GM21717 (cell line): ENCODE measurements at regions not wholly inside any gene's neighbourhood (a gene's known extent, or its start where the extent isn't known, plus 50 kb on each side); places are given as distances from the start of the nearest gene placed in this dataset.

Experiments used
- ATAC-seq: cut with Tn5 transposase; IDR thresholded peaks from one replicate; pipeline ENCODE4 v1.9.1; 2021; ENCODE audit warnings: mild to moderate bottlenecking, moderate library complexity; ENCODE audit not compliant: unreplicated experiment

DNA sequence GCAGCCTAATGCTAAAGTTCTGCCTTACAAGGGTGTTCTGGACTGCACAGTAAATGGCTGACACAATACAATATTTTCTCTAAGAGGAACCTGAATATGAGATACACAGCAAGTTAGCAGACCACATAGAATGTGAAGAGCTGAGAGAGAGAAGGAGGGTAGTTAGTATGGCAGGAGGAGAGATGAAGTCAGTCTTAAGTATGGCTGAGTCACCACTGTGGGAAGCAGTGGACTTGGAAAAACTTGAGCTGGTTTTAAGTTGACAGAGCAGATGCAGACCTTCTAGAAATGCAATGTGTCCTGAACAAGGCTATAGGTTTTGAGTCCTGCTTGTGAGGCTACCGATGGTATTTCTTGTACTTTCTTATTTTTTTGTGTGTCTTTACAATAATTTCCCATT, 172.5 kb downstream of the SH2D1A start:
- no peak for ATAC-seq

DNA sequence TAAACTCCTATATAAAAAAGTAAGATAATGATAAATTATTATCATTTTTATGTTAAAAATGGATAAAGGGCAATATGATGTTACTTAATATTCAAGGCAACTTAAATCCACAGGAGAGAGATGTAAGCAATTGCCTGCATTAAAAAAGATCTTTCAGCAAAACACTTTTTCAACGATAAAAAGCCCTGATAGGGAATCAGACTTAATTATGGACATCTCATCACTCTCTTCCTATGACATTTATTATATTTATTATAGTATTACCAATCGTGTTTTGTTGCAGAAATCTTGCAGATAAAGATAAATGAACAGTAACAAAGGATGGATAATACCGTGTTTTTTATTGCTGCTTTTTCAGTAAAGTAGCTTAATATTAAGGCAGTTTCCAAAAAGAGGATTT, 178.5 kb downstream of the SH2D1A start:
- no peak for ATAC-seq

DNA sequence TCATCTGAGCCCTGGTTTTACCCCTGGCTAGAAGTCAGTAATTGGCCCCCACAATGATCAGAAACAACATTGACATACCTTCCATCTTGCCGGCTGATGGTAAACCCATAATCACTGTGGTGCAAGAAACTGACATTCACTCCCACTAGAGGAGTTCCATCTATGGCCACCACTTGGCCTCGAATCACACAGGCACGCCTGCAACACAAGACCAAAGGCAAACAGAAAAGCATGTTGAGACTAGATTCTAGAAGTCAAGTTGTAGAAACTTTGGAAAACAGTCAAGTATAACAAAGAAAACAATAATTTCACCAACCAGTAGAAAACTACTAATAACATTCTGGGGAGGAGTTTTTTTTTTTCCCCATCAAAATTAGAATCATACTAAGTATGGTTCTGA, 183.4 kb downstream of the SH2D1A start:
- ATAC-seq, result no peak

DNA sequence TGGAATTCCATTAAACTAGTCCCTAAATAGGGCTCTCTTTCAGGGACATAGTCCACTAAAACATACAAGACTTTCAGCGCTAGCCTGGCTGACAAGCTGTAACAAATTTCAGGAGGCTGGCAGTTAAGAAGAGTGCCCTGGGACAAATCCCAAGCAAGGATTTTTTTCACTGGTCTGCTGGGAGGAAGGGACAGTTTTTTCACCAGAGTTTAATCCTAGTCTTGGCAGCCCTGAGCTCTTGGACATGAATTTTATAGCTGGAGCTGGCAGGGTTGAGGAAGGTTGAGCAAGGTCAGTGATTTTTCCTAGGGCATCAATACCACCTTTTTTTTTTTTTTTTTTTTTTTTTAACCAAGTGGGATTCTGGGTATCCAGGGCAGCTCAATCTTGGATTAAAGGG, 184.4 kb downstream of the SH2D1A start:
- no peak for ATAC-seq

DNA sequence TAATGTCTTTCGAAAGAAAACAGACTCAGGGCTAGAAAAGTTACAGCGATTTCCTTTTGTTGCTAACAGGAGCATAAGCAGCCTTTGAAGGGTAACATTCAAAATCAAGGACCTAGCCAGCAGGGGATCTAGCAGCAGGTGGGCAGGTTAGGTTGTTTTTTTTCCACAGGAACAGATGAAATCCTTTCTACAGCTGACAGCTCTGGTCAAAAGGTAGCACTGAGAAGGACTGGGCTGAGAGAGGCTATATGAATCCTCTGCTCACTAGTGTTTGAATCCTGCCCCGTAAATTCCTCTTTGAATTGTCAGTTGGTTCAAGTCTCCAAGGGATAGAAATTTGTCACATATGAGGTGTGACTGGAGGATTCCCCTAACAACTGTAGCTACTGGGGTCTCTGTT, 188.2 kb downstream of the SH2D1A start:
- ATAC-seq, result no peak

DNA sequence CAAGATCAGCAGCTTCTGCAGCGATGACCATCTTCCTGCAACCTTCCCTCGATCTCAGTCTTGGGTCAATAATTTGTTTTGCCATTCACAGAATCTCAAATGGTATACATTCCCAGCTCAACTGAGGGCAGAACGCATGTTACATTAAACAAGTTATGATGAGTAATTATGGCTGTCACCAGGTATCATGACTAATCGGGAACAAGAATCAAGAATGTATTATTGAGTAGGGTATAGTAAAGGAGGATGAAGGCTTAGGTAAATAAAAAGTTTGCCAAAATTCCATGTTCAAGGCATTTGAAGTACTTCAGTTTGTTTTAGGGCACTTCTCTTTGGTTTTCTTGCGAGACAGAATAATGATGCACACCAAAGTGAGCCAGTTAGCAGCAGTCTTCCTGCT, 194.1 kb downstream of the SH2D1A start:
- no peak for ATAC-seq

DNA sequence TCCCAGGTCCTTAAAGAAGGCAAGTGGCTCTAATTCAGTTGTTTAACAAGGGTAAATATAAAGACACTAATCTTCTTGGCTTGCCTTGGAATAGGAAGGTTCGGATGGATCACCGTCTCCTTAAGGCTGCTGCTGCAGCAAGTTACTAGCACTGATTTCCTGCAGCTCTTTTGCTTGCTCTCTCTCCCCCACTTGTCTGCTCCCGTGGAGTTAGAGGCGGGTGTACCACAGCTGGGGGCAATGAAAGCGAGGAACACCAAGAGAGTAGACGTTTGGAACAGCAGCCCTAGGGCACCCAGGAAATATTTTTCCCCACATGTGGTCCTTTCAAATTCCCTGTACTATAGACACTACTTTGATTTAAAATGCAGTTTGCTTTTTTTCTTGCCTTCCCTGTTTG, 202.2 kb downstream of the SH2D1A start:
- ATAC-seq, result no peak

DNA sequence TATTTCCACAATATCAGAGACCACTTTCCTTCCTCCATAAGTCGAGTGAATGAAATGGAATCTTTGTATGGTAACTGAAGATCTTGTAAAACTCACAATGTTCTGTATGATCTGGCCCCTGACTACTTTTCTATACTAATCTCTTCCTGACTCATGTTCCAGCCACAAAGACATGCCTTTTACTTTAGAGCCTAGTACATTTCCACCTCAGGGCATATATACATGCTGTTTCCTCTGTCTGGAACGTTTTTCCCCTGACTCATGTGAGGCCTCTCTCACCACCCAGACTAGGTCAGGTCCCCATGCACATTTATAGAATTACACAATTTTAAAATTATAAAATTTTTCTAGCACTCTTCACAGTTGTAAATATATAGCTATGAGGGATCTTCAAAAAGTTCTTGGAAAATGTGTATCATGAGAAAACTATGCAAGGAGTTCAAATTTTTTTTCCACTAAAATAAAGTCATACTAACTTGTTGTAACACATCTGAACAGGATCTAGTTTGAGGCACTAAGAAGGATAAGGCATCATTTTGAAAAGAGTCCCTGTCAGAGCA, 208.8 kb downstream of the SH2D1A start:
- ATAC-seq, result no peak

DNA sequence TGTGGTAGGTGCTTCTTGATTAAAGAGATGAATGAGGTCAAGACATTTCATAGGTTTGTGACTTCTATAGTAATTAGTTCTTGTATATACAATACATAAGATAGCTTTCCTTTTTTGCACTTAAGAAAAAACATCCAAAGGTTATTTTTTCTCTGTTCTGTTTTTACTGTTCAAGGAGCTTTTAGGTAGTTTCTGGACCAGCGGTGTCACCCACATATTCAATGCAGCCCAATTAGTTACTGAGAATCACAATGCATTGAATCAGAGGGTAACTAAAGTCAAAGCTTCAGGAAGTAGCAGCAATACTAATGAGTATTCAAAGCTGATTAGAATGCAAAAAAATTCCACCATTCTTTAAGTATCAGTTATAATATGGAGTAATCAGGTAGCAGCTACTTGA, 211.6 kb downstream of the SH2D1A start:
- no peak for ATAC-seq

DNA sequence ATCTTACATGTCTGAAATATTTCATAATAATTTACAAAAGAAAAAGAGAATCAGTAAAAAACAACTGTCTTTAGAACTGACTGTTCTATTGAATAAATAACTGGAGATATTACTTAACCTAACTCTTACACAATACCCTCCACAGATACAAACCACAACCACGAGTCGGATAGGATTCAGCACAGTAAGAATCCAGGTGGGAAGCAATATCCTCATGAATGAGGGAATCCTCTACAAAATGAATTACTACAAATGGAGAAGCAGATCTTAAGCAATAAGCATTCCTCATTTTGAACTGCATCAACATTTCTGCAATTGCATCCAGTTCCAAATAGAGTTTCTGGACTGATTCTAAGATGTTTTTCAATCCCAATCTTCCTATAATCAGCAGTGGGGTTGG, 227.1 kb downstream of the SH2D1A start:
- no peak for ATAC-seq

DNA sequence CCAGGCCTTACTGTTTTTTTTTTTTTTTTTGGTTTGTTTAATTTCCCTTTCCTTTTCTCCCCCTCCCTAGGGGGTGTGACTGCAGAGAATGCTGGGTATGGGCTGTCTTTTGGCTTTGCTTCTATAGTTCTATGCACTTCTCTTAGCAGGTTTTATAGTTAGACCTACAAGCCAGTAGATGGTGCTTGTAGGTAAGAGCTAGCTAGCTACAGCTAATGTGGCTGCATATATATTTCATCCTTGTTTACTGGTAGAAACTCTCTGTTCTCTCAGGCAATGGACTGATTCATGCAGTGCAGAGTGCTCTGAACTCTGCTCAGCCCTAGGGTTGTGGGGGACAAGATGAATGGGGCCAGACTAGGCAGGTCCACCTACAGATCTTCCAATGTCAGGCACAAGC, 246.4 kb downstream of the SH2D1A start:
- no peak for ATAC-seq

DNA sequence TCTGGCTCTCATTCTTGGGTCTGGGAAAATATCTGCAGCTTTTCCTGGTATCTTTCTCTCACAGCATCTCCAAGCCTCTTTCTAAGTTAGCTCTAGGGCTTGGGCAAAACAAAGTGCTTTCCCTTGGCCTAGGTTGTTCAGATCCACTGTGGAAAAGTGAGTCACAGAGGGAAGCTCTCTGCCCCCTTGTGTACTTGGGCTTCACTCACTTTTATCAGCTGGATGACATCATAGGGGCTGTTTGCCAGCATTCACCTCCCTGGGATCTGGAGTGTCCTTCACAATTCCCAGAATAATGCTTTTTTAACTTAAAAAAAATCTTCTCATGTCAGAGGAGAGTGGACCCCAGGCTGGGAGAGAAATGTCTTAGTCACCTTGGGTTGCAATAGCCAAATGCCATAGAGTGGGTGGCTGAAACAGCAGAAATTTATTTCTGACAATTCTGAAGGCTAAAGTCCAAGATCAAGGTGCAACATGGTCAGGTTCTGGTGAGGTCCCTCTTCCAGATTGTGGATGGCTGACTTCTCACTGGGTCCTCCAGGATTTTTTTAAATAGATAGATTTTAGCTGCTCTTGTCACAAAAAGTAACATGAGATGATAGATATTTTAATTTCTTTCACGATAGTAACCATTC, 247.8 kb downstream of the SH2D1A start:
- no peak for ATAC-seq

DNA sequence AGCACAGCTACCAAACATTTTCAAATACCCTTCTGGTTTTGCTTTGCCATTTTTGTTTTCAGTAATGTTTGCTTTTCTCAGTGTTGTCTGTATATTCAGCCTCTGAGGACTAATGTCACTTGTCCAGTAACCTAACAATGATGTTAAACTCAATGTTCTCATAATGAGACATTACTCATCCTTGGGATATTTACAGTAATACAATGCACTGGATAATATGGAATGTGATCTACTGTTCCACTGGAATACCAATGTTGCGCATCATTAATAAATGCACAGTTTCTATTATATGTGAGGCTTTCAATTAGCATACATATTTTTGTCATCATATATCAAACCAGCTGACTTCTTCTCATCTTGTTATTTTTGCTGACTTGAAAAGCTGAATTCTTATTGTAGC, 259.1 kb downstream of the SH2D1A start:
- ATAC-seq, result no peak

DNA sequence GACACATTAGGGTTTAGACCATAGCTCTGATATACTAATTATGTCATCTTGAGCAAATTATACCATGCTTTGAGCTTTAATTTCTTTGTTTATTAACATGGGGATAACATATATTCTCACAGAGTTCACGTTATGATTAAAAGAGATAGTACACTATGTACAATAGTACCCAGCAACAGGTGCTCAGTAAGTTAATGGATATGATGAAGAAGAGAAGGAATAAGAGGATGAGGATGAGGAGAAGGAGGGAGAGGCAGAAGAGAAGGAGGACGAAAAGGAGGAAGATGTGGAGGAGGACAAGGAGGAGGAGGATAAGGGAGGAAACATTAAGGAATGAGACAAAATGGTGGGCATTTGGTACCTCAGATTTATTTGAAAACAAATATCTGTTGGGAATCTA, 260.4 kb downstream of the SH2D1A start:
- no peak for ATAC-seq

DNA sequence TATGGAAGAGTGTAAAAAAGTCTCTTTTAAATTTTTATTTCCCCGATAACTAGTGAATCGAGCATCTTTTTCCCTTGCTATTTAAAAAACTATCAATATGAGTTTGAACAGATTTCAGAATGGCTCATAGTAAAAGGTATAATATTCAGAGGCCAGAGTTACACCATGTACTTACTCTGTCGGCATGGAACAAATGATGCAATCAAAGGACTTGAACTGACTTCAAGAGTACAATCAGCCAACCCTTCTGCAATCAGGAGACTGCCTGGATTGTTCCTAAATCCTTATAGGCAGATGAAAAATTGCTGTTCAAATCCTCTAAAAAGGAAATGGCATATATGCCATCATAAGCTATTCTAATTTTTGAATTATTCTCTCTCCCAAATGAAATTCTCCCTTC, 273.3 kb downstream of the SH2D1A start:
- ATAC-seq, result no peak

DNA sequence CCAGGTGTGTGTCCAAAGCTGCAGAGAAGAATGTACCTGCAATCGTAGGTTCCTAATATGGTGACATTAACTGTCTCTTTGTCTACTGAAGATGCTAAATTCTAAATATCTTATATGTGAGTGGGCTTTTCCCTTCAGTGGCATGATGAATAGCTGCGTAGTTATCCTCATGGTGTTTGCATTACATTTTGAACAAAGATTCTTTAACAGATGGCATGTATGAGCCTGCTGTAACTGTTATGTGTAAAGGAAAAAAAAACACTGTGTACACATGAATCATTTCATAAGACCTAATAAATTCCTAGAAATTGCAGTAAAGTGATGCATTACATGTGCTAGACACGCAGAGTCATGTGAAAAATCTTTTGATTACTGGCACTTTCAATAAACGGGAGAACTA, 288.0 kb downstream of the SH2D1A start:
- ATAC-seq, result no peak

DNA sequence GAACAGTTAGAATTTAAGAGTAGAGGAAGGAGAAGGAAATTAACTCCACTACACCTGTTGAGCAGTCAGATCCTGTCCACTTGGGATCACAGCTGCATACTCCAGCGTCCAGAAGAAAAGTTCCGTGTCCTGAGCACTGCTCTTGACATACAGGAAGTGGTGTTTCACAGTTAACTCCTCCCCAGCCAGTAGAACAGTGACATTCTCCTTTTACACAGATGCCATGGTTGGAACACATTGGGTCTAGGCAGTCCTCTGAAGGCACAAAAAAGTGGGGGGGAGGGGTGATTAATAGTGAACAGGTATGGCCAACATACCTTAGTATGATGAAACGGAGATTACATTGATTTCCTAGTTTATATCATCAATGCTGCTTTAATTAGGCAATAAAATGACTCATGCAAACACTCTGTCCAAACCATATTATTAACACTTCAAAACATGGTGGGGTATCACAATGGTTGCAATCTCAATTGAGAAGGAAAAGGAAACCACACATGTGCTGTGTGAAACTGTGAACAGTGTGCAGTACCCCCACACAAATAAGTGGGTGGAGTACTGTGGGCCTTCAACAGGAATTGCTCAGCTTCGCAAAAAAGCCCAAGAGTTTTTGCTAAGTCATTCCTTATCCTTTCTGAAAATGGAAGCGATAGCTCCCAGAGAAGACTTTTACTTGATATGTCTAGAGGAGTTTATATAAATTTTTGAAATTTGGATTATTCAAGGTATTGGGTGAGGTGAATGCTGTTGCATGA, 295.6 kb downstream of the SH2D1A start:
- no peak for ATAC-seq

DNA sequence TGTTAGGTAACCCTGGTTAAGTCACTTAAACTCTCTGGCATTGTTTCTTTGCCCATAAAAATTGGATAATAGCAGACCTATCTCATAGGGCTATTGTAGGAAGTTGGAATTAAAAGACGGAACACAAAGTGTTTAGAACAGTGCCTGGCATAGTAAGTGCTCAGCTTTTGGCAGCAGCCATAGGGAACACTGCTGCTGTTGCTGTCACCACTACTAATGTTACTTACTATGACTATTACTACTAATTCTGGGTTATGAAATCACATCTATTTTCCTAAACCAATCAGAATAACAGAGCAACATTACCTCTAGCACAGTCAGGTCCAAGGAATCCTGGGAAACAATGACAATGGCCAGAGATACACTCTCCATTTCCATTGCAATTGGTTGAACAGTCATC, 300.0 kb downstream of the SH2D1A start:
- no peak for ATAC-seq

DNA sequence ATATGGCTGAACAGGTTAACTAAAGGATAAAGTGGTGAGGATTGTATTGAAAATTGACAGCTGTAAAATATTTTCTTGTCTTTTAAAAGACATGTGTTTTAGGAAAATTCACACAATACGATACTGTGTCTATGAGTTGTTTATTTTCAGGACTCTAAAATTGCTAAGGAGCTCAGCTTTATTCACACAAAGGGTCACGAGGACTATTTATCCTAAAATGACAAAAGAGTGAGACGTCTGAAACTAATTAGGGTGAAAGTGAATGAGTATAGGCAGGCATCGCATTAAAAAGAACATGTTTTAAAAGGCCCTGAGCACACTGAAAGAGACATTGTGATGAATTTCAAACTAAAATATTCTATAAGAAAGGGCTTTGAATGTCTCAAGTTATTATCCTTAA, 304.7 kb downstream of the SH2D1A start:
- no peak for ATAC-seq

DNA sequence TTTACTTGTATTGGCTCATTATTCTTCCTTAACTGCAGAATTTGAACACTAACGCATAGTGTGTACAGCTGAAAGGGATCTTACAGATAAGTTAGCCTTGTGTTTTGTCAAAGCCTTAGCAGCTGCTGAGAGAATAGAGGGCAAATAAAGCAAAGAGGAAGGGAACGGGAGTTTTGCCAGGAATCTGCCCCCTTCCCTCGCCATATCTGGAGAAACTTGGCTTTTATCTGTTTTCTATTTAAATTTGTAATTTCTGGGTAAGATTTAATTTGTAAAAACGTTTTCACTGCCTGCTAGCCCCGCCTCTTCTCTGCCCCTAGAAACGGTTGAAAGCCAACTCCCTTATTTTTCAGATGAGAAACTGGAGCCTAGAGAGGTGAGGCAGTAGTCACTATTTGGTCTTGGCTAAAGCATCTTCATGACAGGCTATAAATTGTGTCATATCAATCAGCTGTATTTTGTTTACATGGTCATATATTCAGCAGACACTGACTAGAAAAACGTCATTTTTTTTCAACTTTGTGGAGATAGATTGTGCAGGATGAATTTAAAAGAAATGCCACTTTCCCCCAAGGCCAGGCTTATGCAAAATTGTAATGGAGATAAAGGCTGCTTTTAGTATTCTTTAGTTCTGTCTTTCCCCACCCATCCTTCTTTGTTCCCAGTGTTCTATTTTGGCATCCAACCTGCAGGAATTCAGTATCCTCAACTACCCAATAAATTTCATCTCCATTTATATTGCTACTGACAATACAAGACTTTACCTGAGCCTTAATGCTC, 319.4 kb downstream of the SH2D1A start:
- no peak for ATAC-seq

DNA sequence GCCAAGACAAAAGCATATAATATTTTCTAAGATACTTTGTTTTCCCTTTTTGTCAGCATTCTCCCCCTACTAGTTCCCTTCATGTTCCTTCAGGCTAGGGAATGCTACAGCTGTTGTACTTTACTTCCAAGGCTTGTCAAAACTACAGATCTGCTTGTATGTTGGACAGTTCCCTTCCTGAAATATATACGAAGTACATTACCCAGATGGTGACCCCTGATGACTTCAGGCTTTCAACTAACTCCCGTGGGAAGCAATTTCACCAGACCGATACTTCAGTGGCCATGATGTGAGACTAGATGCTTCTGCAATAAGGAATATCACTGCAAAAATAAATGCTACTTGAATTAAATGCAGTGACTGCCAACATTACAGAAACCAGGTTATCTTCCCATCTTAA, 332.8 kb downstream of the SH2D1A start:
- no peak for ATAC-seq

DNA sequence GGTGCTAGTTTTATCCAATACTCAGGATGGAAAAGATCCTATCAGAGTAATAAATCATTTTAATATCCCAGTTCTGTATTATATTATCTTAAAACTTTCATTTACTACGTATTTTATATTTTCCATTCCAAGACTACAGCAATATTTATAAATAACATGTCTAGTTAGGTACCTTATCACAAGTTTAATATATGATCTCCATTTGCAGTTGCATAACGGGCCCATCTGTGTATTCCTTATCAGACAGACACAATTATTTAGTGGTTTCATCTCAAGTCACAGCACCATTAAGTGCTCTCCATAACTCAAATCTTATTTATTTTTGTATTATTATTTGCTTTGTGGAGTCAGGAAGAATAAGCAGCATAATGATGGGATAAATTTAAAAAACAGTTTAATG, 333.9 kb downstream of the SH2D1A start:
- no peak for ATAC-seq
